ENCODE measurements at regions not wholly inside any gene's neighbourhood (a gene's known extent, or its start where the extent isn't known, plus 50 kb on each side); places are given as distances from the start of the nearest gene placed in this dataset.

GRCh38 chr9:14380061-14380836, 66.3 kb upstream of the NFIB start:
- TF ChIP-seq CTCF (IDR thresholded peaks at IDR 0.05) (no peak), POLR2A (IDR thresholded peaks at IDR 0.05) (no peak)

Data from tibial nerve (tissue), 3 donors.